AG09309 (cell line): ENCODE measurements at regions not wholly inside any gene's neighbourhood (a gene's known extent, or its start where the extent isn't known, plus 50 kb on each side); places are given as distances from the start of the nearest gene placed in this dataset.

ENCODE experiments used
- DNase-seq: peaks from one replicate; pipeline ENCODE4 v3.0.0-alpha.2; 2010; ENCODE audit warnings: low read depth
- H3K4me3 ChIP-seq: 2 replicates; pipeline ENCODE4 v1.5.1; 2011; ENCODE audit warnings: mild to moderate bottlenecking, low read depth, low read length, moderate library complexity; ENCODE audit not compliant: control insufficient read depth
- CTCF ChIP-seq: IDR thresholded peaks from 2 replicates; pipeline ENCODE4 v1.5.1; 2011; ENCODE audit warnings: mild to moderate bottlenecking, low read depth, low read length, inconsistent platforms; ENCODE audit not compliant: insufficient read depth, control insufficient read depth; ENCODE audit errors: missing control alignments

DNA sequence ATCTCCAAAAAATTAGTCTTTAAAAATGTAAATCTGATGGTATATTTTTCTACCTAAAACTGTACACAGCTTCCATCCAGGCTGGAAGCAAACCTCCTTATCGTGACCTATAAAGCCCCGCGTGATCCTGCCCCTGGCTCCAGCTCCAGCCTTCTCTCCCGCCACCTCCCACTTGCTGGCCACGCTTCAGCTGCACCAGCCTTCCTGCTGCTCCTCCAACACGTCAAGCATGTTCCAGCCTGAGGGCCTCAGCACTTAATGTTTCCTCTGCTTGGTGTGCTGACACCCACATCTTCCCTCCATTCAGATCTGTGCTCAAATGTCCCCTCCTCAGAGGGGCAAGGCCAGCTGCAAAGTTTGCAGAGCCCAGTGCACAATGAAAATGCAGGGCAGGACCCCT lies 123.5 kb upstream of the MAGI3 start:
- no peak for TF ChIP-seq CTCF
- no peak for DNase-seq
- H3K4me3 ChIP-seq: no peak overlapping the region

GRCh38 chr1:113269168-113269963 lies 120.9 kb upstream of the MAGI3 start:
- no peak for DNase-seq
- no peak for TF ChIP-seq CTCF

DNA sequence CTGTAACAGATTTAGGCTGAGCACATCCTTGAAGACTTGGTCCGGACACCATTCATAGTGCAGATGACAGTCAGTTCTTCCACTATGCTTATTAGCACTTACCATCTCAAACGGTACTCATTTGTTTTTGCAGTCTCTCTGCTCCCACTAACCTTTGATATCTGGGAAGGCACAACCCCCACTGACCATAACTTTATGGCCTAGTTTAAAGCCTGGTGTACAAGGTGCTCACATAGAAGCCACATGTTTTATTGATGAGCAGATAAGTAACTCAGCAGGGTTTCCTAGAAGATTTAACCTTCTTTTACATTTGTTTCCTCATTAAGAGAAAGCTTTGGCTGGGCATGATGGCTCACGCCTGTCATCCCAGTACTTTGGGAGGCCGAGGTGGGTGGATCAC lies 119.3 kb upstream of the MAGI3 start:
- DNase-seq: no peak
- no peak overlapping the region for H3K4me3 ChIP-seq
- no peak for TF ChIP-seq CTCF

More at GRCh38 chr1:113269168-113269963, 120.9 kb upstream of the MAGI3 start:
- H3K4me3 ChIP-seq: no peak overlapping the region

- H3K4me3 ChIP-seq: no peak overlapping the region
- no peak for TF ChIP-seq CTCF
- DNase-seq: no peak
Observed at GRCh38 chr1:113275083-113275482, 115.2 kb upstream of the MAGI3 start.

DNA sequence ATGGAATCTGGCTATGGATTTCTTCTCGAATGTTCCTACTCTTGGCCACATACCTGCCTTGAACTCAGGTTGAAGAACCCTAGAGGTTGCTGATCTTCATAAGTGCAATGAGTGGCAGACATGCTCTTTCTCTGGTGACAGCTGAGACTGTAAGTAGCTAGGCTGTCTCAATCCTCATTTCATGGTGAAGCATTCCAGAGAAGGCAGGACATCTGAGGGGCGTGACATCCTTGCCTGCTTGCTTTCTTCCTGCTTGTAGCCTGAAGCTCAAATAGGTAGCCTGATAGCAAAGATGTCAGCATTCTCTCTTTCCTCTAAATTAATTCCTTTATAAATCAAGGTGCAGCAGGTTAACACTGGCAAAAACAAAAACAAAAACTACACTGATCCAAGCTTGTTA lies 114.6 kb upstream of the MAGI3 start:
- H3K4me3 ChIP-seq: no peak overlapping the region
- no peak for DNase-seq
- no peak for TF ChIP-seq CTCF

DNA sequence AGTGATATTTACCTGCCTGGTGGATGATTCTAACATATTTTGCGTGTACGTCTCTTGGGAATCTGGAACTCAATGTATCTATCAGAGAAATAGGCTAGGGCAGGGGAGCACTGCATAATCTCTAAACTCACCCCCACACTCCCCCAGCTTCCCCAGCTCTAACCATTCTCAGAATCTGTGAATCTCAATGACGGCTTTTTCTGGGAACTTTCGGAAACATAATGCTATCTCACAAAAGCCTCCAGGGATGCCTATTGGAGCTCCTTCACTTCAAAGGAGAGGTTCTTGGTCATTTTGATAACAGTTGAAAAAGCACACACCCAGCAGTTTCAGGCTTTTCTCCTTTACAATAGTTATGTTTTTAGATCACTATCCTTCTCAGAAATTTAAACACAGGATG lies 113.8 kb upstream of the MAGI3 start:
- H3K4me3 ChIP-seq: no peak overlapping the region
- no peak for DNase-seq
- TF ChIP-seq CTCF: no peak
